GM19351 (cell line): ENCODE measurements at regions not wholly inside any gene's neighbourhood (a gene's known extent, or its start where the extent isn't known, plus 50 kb on each side); places are given as distances from the start of the nearest gene placed in this dataset.

Experiments
- ATAC-seq: cut with Tn5 transposase; IDR thresholded peaks from one replicate; pipeline ENCODE4 v1.9.1; 2021; ENCODE audit warnings: mild to moderate bottlenecking, moderate library complexity; ENCODE audit not compliant: unreplicated experiment

DNA sequence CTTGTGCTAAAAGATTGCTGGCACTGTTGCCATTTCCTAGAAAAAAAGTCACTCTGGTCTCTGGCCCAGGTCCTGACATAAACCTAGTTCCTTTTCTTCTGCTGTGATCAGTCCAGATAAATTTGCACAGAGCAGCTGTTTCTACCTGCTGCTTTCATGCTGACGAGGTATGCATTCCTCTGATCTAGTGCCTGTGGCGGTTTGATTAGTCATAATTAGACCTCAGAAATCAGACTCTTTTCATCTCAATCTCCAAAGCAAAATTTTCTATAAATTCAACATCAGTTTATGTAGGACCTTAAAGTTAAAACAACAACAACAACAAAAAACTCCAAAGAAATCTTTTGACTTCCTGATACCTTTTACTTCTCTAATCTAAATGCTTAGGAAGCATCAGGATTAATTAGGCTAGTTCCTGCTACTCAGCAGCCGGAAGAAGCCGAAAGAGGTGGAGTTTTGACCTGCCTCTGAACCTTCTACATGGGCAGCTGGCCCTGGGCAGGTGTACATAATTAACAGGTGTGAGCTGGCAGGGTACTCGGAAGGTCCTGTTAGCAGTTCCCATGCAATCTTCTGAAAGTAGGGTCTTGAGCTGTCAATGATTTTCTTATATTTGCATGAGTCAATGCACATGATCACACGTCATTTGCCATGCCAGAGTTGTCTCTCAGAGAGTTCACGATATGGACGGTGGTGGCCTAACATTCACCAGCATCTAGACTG is 83.3 kb upstream of the CCDC112 start:
- ATAC-seq: peak; percentile 76

- no peak for ATAC-seq
These were observed 82.3 kb upstream of the CCDC112 start for GRCh38 chr5:115378754-115379153.

DNA sequence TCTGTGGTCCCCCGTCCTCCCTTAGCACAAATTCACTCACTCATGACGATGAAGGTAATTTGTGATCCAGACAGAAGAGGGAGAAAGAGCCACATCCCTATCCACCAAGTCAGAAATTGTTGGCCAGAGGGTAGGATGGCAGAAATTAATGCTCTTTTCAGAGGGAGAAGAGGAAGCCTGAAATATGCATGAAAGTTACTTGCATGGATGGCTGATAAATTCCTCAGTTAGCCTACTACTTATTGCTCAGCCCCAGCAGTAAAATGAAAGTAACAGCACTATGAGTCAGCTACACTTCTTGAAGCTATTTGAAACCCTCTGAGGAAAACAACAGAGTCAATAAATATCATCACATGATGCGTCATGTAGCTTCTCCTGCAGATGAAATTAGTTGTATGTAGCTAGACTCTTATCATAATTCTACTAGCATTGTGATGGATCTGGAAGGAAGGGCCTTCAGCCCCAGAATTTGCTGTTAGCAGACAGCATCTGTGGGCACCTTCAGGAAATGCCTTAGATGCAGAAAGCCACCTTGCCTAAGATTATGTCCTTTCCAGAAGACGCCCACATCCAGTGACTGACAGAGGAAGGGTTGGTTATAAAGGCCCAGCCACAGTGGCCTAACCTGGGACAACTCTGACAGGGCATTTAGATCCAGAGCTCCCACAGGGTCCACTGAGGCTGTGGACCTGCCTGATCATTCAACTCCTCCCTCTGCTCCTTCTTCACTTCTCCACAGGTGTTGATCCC is 81.2 kb upstream of the CCDC112 start:
- peak; percentile 50 for ATAC-seq

DNA sequence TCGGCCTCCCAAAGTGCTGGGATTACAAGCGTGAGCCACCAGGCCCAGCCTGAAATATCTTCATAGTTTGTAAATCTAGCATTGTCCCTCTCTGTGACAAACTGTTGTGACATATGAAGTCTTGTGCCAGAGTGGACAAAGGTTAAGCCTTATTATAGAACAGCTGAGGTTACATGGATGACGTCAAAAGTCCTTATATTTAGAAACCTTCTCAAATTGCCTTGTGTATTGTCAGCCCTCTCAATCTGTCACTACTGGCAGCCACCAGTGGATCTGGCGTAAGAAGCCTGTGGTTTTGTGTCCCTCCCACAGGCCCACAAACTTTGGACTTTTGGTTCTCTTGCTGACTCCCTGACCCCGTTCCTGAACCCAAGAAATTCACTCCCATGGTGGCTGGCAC is 79.4 kb upstream of the CCDC112 start:
- ATAC-seq: no peak

GRCh38 chr5:115374057-115374775 is 77.8 kb upstream of the CCDC112 start:
- no peak for ATAC-seq

GRCh38 chr5:115372146-115372545 is 75.7 kb upstream of the CCDC112 start:
- ATAC-seq: no peak

DNA sequence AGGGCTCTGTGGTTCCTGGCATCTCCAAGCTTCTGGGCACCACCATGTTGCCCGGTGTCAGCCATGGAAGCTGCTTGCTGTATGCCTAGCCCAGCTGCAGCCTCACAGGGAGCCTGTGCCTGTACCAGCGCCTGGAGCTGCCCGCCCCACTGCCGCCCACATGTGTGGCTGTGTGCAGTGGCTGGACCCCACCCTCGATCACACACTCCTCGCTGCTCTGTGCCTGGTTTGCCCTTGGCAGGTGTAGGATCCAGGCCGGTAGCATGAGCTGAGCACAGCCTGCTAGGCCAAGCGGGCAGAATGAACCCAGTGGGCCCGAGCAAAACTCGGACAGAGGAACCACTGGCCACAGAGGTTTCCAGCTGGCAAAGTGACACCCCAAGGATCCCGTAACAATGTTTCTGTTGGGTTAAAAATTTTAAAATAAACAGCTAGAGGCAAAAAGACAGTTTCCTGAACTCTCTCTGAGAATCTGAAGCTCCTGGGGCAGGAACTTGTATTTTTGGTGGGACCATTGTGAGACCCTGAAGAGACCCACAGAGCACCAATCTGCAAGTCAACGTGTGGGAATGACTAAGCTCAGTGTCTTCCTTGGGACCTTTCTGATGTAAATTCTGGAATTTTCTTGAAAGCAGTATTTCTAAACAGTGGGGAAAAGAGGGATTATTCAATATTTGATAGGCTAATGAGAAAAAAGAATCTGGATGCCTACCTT is 73.1 kb upstream of the CCDC112 start:
- no peak for ATAC-seq

- ATAC-seq: no peak
These were observed 69.8 kb upstream of the CCDC112 start for GRCh38 chr5:115366223-115366622.

DNA sequence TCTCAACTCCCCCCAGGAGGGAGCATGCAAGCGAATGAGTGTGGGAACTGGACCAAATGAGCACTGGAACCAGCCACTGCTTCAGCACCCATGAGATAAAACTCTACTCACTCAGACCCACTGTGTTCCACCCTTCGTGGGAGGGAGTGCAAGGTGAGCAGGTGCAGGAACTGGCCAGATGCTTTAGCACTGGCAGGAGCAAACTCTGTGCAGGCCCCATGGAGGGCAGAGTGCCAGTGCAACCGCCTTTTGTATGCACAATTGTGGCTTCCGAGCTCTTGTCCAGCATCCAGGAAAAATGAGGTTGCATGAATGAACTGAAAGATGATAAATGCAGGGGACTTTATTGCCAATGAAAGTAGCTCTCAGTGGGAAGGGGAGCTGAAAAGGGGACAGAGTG is 67.4 kb upstream of the CCDC112 start:
- no peak for ATAC-seq

DNA sequence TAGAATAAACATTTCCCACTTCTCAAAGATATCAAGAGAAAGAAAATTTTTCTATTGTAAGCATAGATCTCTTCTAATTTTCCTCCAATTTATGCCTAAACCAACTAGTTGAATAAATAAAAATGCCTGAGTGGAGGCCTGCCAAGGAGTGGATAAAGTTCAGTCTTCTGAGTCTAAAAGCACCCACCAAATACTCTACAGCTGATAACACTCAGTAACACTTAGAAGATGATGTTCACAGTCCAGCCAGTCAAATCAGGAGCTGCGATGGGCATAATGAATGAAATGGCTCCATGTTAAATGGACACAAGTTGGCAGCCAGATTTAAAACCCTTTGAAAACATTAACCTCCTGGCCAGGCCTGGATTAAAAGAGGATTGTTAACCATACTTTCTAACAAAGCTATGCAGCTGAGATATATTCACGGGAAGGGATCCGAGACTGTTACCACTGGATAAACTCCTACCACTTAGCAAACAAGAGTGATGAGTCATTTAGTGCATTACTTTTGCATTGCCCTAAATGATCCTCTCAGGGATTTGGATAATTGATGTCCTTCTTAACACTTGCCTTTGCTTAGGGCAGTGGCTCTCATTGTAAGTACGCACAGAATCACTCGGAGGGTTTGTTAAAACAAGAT is 63.7 kb upstream of the CCDC112 start:
- ATAC-seq: no peak

- ATAC-seq: no peak
These were observed 59.4 kb upstream of the CCDC112 start for GRCh38 chr5:115355767-115356381.

- ATAC-seq: no peak
These were observed 58.6 kb upstream of the CCDC112 start for GRCh38 chr5:115355095-115355494.

- no peak for ATAC-seq
These were observed 57.8 kb upstream of the CCDC112 start for GRCh38 chr5:115354246-115354645.

- ATAC-seq: no peak
These were observed 56.1 kb upstream of the CCDC112 start for GRCh38 chr5:115352571-115352970.

DNA sequence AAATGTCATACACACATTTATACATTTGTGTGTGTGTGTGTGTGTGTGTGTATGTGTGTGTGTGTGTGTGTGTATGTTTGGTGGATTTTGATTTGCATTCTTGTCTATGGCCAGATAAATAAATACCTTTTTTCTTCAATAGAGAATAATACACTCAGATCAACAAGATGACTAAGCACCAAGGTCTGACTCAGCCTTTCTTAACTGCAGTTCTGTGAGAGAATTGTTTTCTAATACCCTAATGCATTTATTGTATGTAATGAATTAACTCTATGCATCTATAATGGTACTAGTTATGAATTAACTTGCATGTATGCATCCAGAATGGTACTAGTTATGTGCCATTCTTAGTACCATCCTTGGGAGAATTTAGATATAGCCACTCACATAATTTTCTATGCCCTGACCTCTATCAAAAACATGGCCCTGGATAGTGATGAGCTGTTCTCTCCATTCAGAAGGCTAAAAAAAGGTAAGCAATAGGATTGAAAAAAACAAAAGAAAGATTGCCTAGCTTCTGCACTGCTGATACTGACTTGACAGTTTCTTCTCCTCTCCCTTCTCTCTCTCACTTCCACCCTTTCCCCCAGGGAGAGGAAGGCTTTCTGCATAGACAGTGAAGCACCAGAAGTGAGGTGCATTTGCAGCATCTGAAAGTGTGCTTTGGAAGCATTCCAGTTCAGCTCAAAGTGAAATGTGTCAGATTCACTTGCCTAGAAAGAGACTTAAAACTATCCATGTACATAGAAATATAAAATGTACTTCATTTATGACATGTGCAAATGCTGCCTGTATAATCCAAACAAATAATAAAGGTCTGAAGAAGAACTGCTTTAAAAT is 55.1 kb upstream of the CCDC112 start:
- ATAC-seq: no peak

GRCh38 chr5:115350894-115351293 is 54.4 kb upstream of the CCDC112 start:
- ATAC-seq: no peak

- no peak for ATAC-seq
These were observed 52.8 kb upstream of the CCDC112 start for GRCh38 chr5:115349001-115349817.

DNA sequence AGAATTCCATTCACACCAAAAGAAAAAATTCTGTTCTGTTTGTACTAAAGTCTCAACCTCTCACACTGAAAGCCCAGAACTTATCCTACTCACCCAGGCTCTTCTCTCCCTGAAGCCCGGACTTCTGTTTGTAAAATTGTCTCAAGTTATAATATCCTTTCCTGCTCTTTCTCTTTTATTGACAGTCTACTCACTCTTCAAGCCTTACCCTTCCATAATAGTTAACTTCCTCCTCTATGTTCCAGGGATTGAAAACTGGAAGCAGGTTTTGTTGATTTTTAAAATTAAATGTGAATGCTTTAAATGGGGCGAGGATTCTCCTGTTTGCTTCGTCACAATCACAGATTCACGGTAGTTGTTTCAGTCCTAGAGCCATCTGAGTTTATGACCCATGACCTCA is 51.7 kb upstream of the CCDC112 start:
- ATAC-seq: no peak
